Activated naive CD4-positive, alpha-beta T cell treated with anti-CD3 and anti-CD28 coated beads for 36 hours (primary cell): ENCODE measurements at regions not wholly inside any gene's neighbourhood (a gene's known extent, or its start where the extent isn't known, plus 50 kb on each side); places are given as distances from the start of the nearest gene placed in this dataset.

Source experiments
- CTCF ChIA-PET: fragments of 350-600 bp; sonication (Branson Sonifier 250); formaldehyde crosslinking; loops from one replicate; lab custom pipeline; 2021; ENCODE audit warnings: antibody characterized with exemption; lab: Charles Lee
- DNase-seq: peaks from one replicate; pipeline ENCODE4 v3.0.0-alpha.2; 2020
- H3K27ac Mint-ChIP-seq: one replicate; pipeline ENCODE4 v1.8.0; 2021; ENCODE audit warnings: mild to moderate bottlenecking, mixed read lengths
- H3K27me3 Mint-ChIP-seq: one replicate; pipeline ENCODE4 v1.8.0; 2021; ENCODE audit warnings: low read depth, mixed read lengths
- H3K36me3 Mint-ChIP-seq: one replicate; pipeline ENCODE4 v1.8.0; 2021; ENCODE audit warnings: low read depth, mixed read lengths
- H3K4me1 Mint-ChIP-seq: one replicate; pipeline ENCODE4 v1.8.0; 2021; ENCODE audit warnings: low read depth, mixed read lengths
- H3K4me3 Mint-ChIP-seq: one replicate; pipeline ENCODE4 v1.8.0; 2021; ENCODE audit warnings: mild to moderate bottlenecking, moderate library complexity, mixed read lengths
- H3K9me3 Mint-ChIP-seq: one replicate; pipeline ENCODE4 v1.8.0; 2021; ENCODE audit warnings: mixed read lengths
- intact Hi-C: fragments of 100-400 bp; cut with micrococcal nuclease; formaldehyde crosslinking; loops from one replicate; pipeline ENCODE4 v1.15.1; 2023

- CTCF ChIA-PET: no interaction called here
Measured at GRCh38 chr9:8134635-8135034, 335.1 kb upstream of the DMAC1 start.

GRCh38 chr9:8133606-8134005 is 334.0 kb upstream of the DMAC1 start:
- no peaks in the 10 kb centered on the region for H3K36me3 Mint-ChIP-seq
- intact Hi-C loops: no loop called here
- H3K4me1 Mint-ChIP-seq: peaks cover 8% of the 10 kb centered on the region

More at GRCh38 chr9:8134635-8135034, 335.1 kb upstream of the DMAC1 start:
- DNase-seq: no peak
- Mint-ChIP-seq H3K4me3 (no peak overlapping the region), H3K27me3 (no peaks in the 10 kb centered on the region), H3K36me3 (no peaks in the 10 kb centered on the region), H3K9me3 (no peaks in the 10 kb centered on the region), H3K27ac (no peak overlapping the region), H3K4me1 (peaks cover 8% of the 10 kb centered on the region)
- intact Hi-C loops: no loop called here

GRCh38 chr9:8115570-8115969 is 316.0 kb upstream of the DMAC1 start:
- H3K27me3 Mint-ChIP-seq: no peaks in the 10 kb centered on the region
- no peak overlapping the region for H3K4me3 Mint-ChIP-seq
- intact Hi-C loops: no loop called here
- CTCF ChIA-PET: no interaction called here
- H3K27ac Mint-ChIP-seq: no peak overlapping the region
- no peaks in the 10 kb centered on the region for H3K36me3 Mint-ChIP-seq
- no peaks in the 10 kb centered on the region for H3K9me3 Mint-ChIP-seq
- DNase-seq: no peak
- H3K4me1 Mint-ChIP-seq: peaks cover 9% of the 10 kb centered on the region

More at GRCh38 chr9:8133606-8134005, 334.0 kb upstream of the DMAC1 start:
- H3K27ac Mint-ChIP-seq: no peak overlapping the region
- no peaks in the 10 kb centered on the region for H3K27me3 Mint-ChIP-seq
- no peak overlapping the region for H3K4me3 Mint-ChIP-seq
- no peak for DNase-seq
- no peaks in the 10 kb centered on the region for H3K9me3 Mint-ChIP-seq
- CTCF ChIA-PET: interaction anchor here (0.6 kb wide), 1 partner anchor 24 kb away, joined by 3 read pairs; no protein-coding TSS in a partner anchor

- no peaks in the 10 kb centered on the region for H3K36me3 Mint-ChIP-seq
- H3K9me3 Mint-ChIP-seq: no peaks in the 10 kb centered on the region
- DNase-seq: no peak
- H3K27me3 Mint-ChIP-seq: no peaks in the 10 kb centered on the region
- H3K4me3 Mint-ChIP-seq: no peak overlapping the region
- H3K4me1 Mint-ChIP-seq: peaks cover 9% of the 10 kb centered on the region
- intact Hi-C loops: no loop called here
- no peak overlapping the region for H3K27ac Mint-ChIP-seq
- CTCF ChIA-PET: no interaction called here
Measured at GRCh38 chr9:8114826-8115225, 315.2 kb upstream of the DMAC1 start.

- Mint-ChIP-seq H3K4me3 (no peak overlapping the region), H3K4me1 (no peaks in the 10 kb centered on the region), H3K27ac (no peak overlapping the region), H3K9me3 (peaks cover 5% of the 10 kb centered on the region), H3K27me3 (no peaks in the 10 kb centered on the region), H3K36me3 (peaks cover 1% of the 10 kb centered on the region)
- intact Hi-C loops: no loop called here
- DNase-seq: no peak
- CTCF ChIA-PET: no interaction called here
Measured at GRCh38 chr9:8106362-8106761, 306.8 kb upstream of the DMAC1 start.

- no peak overlapping the region for H3K4me3 Mint-ChIP-seq
- intact Hi-C loops: no loop called here
- no peak overlapping the region for H3K27ac Mint-ChIP-seq
- CTCF ChIA-PET: no interaction called here
- DNase-seq: no peak
- H3K4me1 Mint-ChIP-seq: no peaks in the 10 kb centered on the region
- H3K9me3 Mint-ChIP-seq: peaks cover 13% of the 10 kb centered on the region
- H3K27me3 Mint-ChIP-seq: no peaks in the 10 kb centered on the region
- H3K36me3 Mint-ChIP-seq: peaks cover 1% of the 10 kb centered on the region
Measured at GRCh38 chr9:8101607-8102006, 302.0 kb upstream of the DMAC1 start.

GRCh38 chr9:8096091-8096490 is 296.5 kb upstream of the DMAC1 start:
- no peaks in the 10 kb centered on the region for H3K27me3 Mint-ChIP-seq
- intact Hi-C loops: no loop called here
- H3K36me3 Mint-ChIP-seq: no peaks in the 10 kb centered on the region
- no peak for DNase-seq
- no peak overlapping the region for H3K27ac Mint-ChIP-seq
- H3K4me3 Mint-ChIP-seq: no peak overlapping the region
- CTCF ChIA-PET: no interaction called here
- H3K9me3 Mint-ChIP-seq: peaks cover 8% of the 10 kb centered on the region
- H3K4me1 Mint-ChIP-seq: no peaks in the 10 kb centered on the region

GRCh38 chr9:8095672-8096086 is 296.1 kb upstream of the DMAC1 start:
- intact Hi-C loops: no loop called here
- Mint-ChIP-seq H3K27me3 (no peaks in the 10 kb centered on the region), H3K36me3 (no peaks in the 10 kb centered on the region), H3K27ac (no peak overlapping the region), H3K4me3 (no peak overlapping the region), H3K4me1 (no peaks in the 10 kb centered on the region), H3K9me3 (peaks cover 8% of the 10 kb centered on the region)
- DNase-seq: no peak
- CTCF ChIA-PET: no interaction called here

GRCh38 chr9:8088477-8088876 is 288.9 kb upstream of the DMAC1 start:
- Mint-ChIP-seq H3K9me3 (no peaks in the 10 kb centered on the region), H3K4me1 (no peaks in the 10 kb centered on the region), H3K36me3 (no peaks in the 10 kb centered on the region), H3K4me3 (no peak overlapping the region), H3K27me3 (no peaks in the 10 kb centered on the region), H3K27ac (no peak overlapping the region)
- DNase-seq: no peak
- CTCF ChIA-PET: no interaction called here
- intact Hi-C loops: no loop called here

- intact Hi-C loops: no loop called here
- no peak overlapping the region for H3K4me3 Mint-ChIP-seq
- H3K27ac Mint-ChIP-seq: no peak overlapping the region
- CTCF ChIA-PET: no interaction called here
- H3K9me3 Mint-ChIP-seq: peaks cover 2% of the 10 kb centered on the region
- H3K36me3 Mint-ChIP-seq: no peaks in the 10 kb centered on the region
- no peak for DNase-seq
- peaks cover 2% of the 10 kb centered on the region for H3K27me3 Mint-ChIP-seq
- no peaks in the 10 kb centered on the region for H3K4me1 Mint-ChIP-seq
Measured at GRCh38 chr9:8085986-8086385, 286.4 kb upstream of the DMAC1 start.

GRCh38 chr9:8078641-8079140 is 279.1 kb upstream of the DMAC1 start:
- Mint-ChIP-seq H3K36me3 (no peaks in the 10 kb centered on the region), H3K4me3 (no peak overlapping the region), H3K9me3 (peaks cover 8% of the 10 kb centered on the region), H3K4me1 (no peaks in the 10 kb centered on the region), H3K27ac (no peak overlapping the region), H3K27me3 (peaks cover 4% of the 10 kb centered on the region)
- intact Hi-C loops: no loop called here
- CTCF ChIA-PET: no interaction called here
- DNase-seq: no peak

- Mint-ChIP-seq H3K27me3 (no peaks in the 10 kb centered on the region), H3K9me3 (peaks cover 4% of the 10 kb centered on the region), H3K36me3 (no peaks in the 10 kb centered on the region), H3K4me3 (no peak overlapping the region), H3K4me1 (no peaks in the 10 kb centered on the region), H3K27ac (no peak overlapping the region)
- DNase-seq: no peak
- intact Hi-C loops: no loop called here
- CTCF ChIA-PET: no interaction called here
Measured at GRCh38 chr9:8074713-8075286, 275.2 kb upstream of the DMAC1 start.

GRCh38 chr9:8071445-8071798 is 271.8 kb upstream of the DMAC1 start:
- intact Hi-C loops: no loop called here
- no peak overlapping the region for H3K27ac Mint-ChIP-seq

More at GRCh38 chr9:8071445-8071798, 271.8 kb upstream of the DMAC1 start:
- H3K9me3 Mint-ChIP-seq: peaks cover 3% of the 10 kb centered on the region
- DNase-seq: no peak
- CTCF ChIA-PET: no interaction called here
- H3K4me3 Mint-ChIP-seq: no peak overlapping the region
- H3K4me1 Mint-ChIP-seq: no peaks in the 10 kb centered on the region
- H3K27me3 Mint-ChIP-seq: no peaks in the 10 kb centered on the region
- no peaks in the 10 kb centered on the region for H3K36me3 Mint-ChIP-seq
